ENCODE measurements at regions not wholly inside any gene's neighbourhood (a gene's known extent, or its start where the extent isn't known, plus 50 kb on each side); places are given as distances from the start of the nearest gene placed in this dataset.

- TF ChIP-seq CTCF (IDR thresholded peaks at IDR 0.05) (no peak), POLR2A (IDR thresholded peaks at IDR 0.05) (no peak)
Observed at GRCh38 chr9:96038914-96039313, 163.4 kb downstream of the ERCC6L2 start.

Measured in esophagus squamous epithelium (tissue), 4 donors.